NCI-H460 (cell line): ENCODE measurements at regions not wholly inside any gene's neighbourhood (a gene's known extent, or its start where the extent isn't known, plus 50 kb on each side); places are given as distances from the start of the nearest gene placed in this dataset.

Source experiments
- DNase-seq: peaks from one replicate; pipeline ENCODE4 v3.0.0-alpha.2; 2016; ENCODE audit warnings: low read depth; ENCODE audit errors: extremely low read depth

GRCh38 chr13:62627226-62627625 lies 1211.6 kb upstream of the PCDH20 start:
- DNase-seq = no peak

- no peak for DNase-seq
These were observed 1211.1 kb upstream of the PCDH20 start for GRCh38 chr13:62626771-62627170.

- no peak for DNase-seq
These were observed 1209.7 kb upstream of the PCDH20 start for GRCh38 chr13:62625214-62625881.

GRCh38 chr13:62613819-62614218 lies 1198.2 kb upstream of the PCDH20 start:
- no peak for DNase-seq

- no peak for DNase-seq
These were observed 1195.7 kb upstream of the PCDH20 start for GRCh38 chr13:62611343-62611742.

- no peak for DNase-seq
These were observed 1183.1 kb upstream of the PCDH20 start for GRCh38 chr13:62598708-62599107.

GRCh38 chr13:62595976-62596375 lies 1180.3 kb upstream of the PCDH20 start:
- no peak for DNase-seq

- no peak for DNase-seq
These were observed 1178.2 kb upstream of the PCDH20 start for GRCh38 chr13:62593804-62594203.

GRCh38 chr13:62583466-62583865 lies 1167.8 kb upstream of the PCDH20 start:
- DNase-seq = no peak

- no peak for DNase-seq
These were observed 1162.8 kb upstream of the PCDH20 start for GRCh38 chr13:62578402-62578801.

- DNase-seq = no peak
These were observed 1149.1 kb upstream of the PCDH20 start for GRCh38 chr13:62564770-62565169.

GRCh38 chr13:62563251-62563650 lies 1147.6 kb upstream of the PCDH20 start:
- no peak for DNase-seq

GRCh38 chr13:62556978-62557377 lies 1141.3 kb upstream of the PCDH20 start:
- no peak for DNase-seq

GRCh38 chr13:62551588-62551987 lies 1135.9 kb upstream of the PCDH20 start:
- DNase-seq = no peak

- DNase-seq = no peak
These were observed 1129.3 kb upstream of the PCDH20 start for GRCh38 chr13:62544928-62545327.

- no peak for DNase-seq
These were observed 1121.9 kb upstream of the PCDH20 start for GRCh38 chr13:62537593-62537992.

- DNase-seq = no peak
These were observed 1110.0 kb upstream of the PCDH20 start for GRCh38 chr13:62525652-62526051.

- no peak for DNase-seq
These were observed 1108.8 kb upstream of the PCDH20 start for GRCh38 chr13:62524498-62524897.

- DNase-seq = no peak
These were observed 1108.4 kb upstream of the PCDH20 start for GRCh38 chr13:62524061-62524460.

GRCh38 chr13:62512194-62513141 lies 1096.8 kb upstream of the PCDH20 start:
- peak; percentile 33 for DNase-seq

GRCh38 chr13:62510906-62511655 lies 1095.4 kb upstream of the PCDH20 start:
- no peak for DNase-seq
